Kidney capillary endothelial cell (primary cell): ENCODE measurements at regions not wholly inside any gene's neighbourhood (a gene's known extent, or its start where the extent isn't known, plus 50 kb on each side); places are given as distances from the start of the nearest gene placed in this dataset.
A peak's percentile ranks its signal among the peaks of the same experiment; 100 is the strongest.

Experiments
- DNase-seq: peaks from one replicate; pipeline ENCODE4 v3.0.0-alpha.2; 2018; ENCODE audit warnings: low spot score

- no peak for DNase-seq
Measured at GRCh38 chr11:123255909-123256308, 60.9 kb upstream of the CLMP start.

- no peak for DNase-seq
Measured at GRCh38 chr11:123254357-123254756, 59.3 kb upstream of the CLMP start.

DNA sequence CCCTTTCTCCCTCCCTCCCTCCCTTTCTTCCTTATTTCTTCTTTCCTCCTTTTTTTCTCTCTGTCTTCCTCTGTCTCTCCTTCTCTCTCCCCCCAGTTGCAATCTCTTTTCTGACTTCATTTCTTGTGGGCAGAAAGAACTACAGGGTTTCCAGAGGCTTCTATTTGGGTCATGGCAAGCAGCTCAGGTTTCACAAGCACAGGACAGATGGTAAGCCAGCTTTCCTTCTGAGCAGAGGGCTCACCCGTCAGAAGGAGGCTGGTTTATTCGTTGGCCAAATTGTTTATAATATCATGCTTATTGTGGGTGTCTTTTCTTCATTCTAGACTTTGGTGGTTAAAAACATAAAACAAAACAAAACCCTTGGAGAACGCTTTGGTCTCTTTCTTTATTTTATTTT, 58.9 kb upstream of the CLMP start:
- no peak for DNase-seq

GRCh38 chr11:123253223-123253622, 58.2 kb upstream of the CLMP start:
- DNase-seq = no peak

GRCh38 chr11:123251657-123252344, 56.8 kb upstream of the CLMP start:
- no peak for DNase-seq

DNA sequence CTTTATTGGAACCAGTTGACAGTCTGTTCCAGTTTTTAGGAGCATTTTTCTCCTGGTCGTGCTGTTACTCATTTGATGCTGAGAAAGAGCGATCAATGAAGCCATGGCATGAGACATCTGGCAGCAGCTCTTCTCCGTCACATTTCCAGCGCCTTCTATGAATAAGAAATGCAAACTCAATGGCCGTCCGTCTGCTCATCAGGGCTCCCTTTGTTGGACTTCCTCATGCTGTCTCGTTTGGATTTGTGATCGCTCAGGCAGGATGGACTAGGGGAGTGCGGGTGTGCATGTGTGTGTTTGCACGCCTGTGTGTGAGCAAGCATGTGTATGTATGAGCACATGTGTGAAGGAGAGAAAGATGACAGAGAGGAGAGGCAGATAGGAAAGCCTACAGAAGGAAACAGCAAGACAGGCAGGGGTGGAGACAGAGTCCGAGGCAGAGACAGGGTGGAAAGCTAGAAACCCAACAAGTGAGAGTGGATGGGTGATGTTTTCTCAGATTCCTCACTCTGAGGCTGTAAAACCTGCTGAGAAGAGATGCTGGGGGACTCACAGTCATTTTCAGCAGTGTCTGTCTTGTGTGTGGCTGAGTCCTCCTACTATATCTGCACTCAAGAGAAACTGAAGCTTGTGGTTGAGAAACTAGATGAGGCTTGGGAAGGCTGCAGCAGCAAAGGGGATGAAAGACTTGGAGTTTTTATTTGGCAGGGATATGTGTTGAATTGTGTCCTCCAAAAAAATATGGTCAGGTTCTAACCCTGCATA, 56.0 kb upstream of the CLMP start:
- DNase-seq = no peak

DNA sequence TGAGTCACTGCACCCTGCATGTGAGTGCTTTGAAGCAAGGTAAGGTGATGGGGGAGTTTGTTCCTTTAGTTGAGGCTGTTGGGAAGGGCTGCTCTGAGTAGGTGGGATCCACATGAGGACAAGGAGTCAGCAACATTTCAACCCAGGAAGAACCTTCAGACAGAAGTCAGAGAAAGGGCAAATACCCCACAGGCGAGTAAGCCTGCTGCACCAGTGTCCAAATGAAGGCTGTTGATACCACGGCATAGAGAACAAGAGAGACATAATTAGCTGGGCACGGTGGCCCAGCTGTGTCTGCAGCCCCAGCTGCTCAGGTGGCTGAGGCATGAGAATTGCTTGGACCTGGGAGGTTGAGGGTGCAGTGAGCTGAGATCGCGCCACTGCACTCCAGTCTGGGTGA, 54.3 kb upstream of the CLMP start:
- no peak for DNase-seq

- no peak for DNase-seq
Measured at GRCh38 chr11:123247813-123248379, 52.8 kb upstream of the CLMP start.

- DNase-seq = no peak
Measured at GRCh38 chr11:123247496-123247799, 52.4 kb upstream of the CLMP start.

GRCh38 chr11:123246749-123247495, 51.9 kb upstream of the CLMP start:
- DNase-seq = peak; percentile 73

DNA sequence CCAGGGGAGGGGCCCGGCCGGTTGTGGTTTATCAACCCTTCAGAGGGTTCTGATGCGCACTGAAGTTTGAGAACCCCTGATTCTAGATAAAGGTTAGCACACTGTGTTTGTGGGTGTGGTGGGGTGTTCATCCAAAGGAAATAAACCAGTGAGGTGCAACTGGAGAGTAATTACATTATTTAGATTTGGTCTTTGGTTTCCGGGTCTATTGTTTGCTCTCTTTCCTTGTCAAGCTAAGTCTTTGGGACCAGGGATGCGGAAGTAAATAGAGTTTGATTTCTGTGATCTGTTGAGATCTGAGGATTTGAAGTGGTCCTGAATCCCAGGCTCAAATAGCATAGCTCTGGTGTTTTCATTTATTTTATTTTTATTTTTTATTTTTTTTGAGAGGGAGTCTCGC, 50.5 kb upstream of the CLMP start:
- DNase-seq = no peak
